GM18507 (cell line): ENCODE measurements at regions not wholly inside any gene's neighbourhood (a gene's known extent, or its start where the extent isn't known, plus 50 kb on each side); places are given as distances from the start of the nearest gene placed in this dataset.

Experiments used
- DNase-seq: peaks from one replicate; pipeline ENCODE4 v3.0.0; 2011; ENCODE audit warnings: low read depth; ENCODE audit not compliant: insufficient read length; ENCODE audit errors: extremely low spot score
- FAIRE-seq: peaks from 2 replicates; lab custom pipeline; 2011; peaks lifted over from hg19 to GRCh38; lab: Jason Lieb, UNC

- no peak for FAIRE-seq
Measured at GRCh38 chr16:17784073-17784472, 313.3 kb upstream of the XYLT1 start.

GRCh38 chr16:17780181-17780580, 309.4 kb upstream of the XYLT1 start:
- DNase-seq (no peak), FAIRE-seq (no peak)

More at GRCh38 chr16:17784073-17784472, 313.3 kb upstream of the XYLT1 start:
- DNase-seq: no peak

- DNase-seq (no peak), FAIRE-seq (no peak)
Measured at GRCh38 chr16:17777408-17777863, 306.7 kb upstream of the XYLT1 start.

GRCh38 chr16:17776888-17777287, 306.1 kb upstream of the XYLT1 start:
- no peak for DNase-seq

GRCh38 chr16:17776465-17776864, 305.7 kb upstream of the XYLT1 start:
- no peak for FAIRE-seq

More at GRCh38 chr16:17776888-17777287, 306.1 kb upstream of the XYLT1 start:
- no peak for FAIRE-seq

GRCh38 chr16:17775061-17775460, 304.3 kb upstream of the XYLT1 start:
- FAIRE-seq (no peak), DNase-seq (no peak)

More at GRCh38 chr16:17776465-17776864, 305.7 kb upstream of the XYLT1 start:
- no peak for DNase-seq

- FAIRE-seq (no peak), DNase-seq (no peak)
Measured at GRCh38 chr16:17773698-17774101, 302.9 kb upstream of the XYLT1 start.

GRCh38 chr16:17770104-17770503, 299.3 kb upstream of the XYLT1 start:
- DNase-seq (no peak), FAIRE-seq (no peak)

GRCh38 chr16:17769065-17769464, 298.3 kb upstream of the XYLT1 start:
- DNase-seq (no peak), FAIRE-seq (no peak)

- no peak for FAIRE-seq
Measured at GRCh38 chr16:17768257-17768656, 297.5 kb upstream of the XYLT1 start.

GRCh38 chr16:17766012-17766411, 295.3 kb upstream of the XYLT1 start:
- DNase-seq (no peak), FAIRE-seq (no peak)

More at GRCh38 chr16:17768257-17768656, 297.5 kb upstream of the XYLT1 start:
- no peak for DNase-seq

GRCh38 chr16:17759451-17760390, 289.0 kb upstream of the XYLT1 start:
- DNase-seq (no peak), FAIRE-seq (no peak)

- DNase-seq (no peak), FAIRE-seq (no peak)
Measured at GRCh38 chr16:17757808-17758207, 287.0 kb upstream of the XYLT1 start.

- no peak for DNase-seq
- FAIRE-seq: no peak
Measured at GRCh38 chr16:17755158-17755557, 284.4 kb upstream of the XYLT1 start.

GRCh38 chr16:17753434-17753833, 282.7 kb upstream of the XYLT1 start:
- FAIRE-seq (no peak), DNase-seq (no peak)

- FAIRE-seq: no peak
- DNase-seq: no peak
Measured at GRCh38 chr16:17749706-17750105, 278.9 kb upstream of the XYLT1 start.

- DNase-seq (no peak), FAIRE-seq (no peak)
Measured at GRCh38 chr16:17748044-17748719, 277.4 kb upstream of the XYLT1 start.

GRCh38 chr16:17747081-17747756, 276.5 kb upstream of the XYLT1 start:
- no peak for DNase-seq
- FAIRE-seq: no peak

- DNase-seq: no peak
- no peak for FAIRE-seq
Measured at GRCh38 chr16:17744921-17745572, 274.3 kb upstream of the XYLT1 start.
